ENCODE measurements at regions not wholly inside any gene's neighbourhood (a gene's known extent, or its start where the extent isn't known, plus 50 kb on each side); places are given as distances from the start of the nearest gene placed in this dataset.

DNA sequence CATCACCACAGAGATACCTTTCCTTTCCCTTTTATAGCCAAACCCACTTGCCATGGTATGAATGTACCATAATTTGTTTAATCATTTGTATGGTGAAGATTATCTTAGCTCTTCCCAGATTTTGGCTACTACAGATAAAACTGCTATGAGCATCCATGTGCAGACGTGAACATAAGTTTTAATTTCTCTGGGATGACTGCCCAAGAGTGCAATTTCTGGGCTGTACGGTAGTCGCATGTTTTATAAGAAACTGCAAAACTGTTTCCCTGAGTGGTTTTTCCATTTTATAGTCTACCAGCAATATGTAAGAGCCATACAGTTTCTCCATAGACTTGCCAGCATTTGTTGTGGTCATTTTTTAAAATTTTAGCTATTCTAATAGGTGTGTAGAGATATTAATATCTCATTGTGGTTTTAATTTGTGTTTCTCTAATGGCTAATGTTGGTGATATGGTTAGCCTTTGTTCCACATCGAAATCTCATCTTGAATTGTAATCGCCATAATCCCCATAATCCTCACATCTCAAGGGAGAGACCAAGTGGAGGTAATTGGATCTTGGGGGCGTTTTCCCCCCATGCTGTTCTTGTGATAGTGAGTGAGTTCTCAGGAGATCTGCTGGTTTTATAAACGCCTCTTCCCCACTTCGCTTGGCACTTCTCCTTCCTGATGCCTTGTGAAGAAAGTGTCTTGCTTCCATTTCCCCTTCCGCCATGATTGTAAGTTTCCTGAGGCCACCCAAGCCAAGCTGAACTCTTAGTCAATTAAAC is 628.5 kb upstream of the KLHL29 start:
- TF ChIP-seq, protein P1, sequence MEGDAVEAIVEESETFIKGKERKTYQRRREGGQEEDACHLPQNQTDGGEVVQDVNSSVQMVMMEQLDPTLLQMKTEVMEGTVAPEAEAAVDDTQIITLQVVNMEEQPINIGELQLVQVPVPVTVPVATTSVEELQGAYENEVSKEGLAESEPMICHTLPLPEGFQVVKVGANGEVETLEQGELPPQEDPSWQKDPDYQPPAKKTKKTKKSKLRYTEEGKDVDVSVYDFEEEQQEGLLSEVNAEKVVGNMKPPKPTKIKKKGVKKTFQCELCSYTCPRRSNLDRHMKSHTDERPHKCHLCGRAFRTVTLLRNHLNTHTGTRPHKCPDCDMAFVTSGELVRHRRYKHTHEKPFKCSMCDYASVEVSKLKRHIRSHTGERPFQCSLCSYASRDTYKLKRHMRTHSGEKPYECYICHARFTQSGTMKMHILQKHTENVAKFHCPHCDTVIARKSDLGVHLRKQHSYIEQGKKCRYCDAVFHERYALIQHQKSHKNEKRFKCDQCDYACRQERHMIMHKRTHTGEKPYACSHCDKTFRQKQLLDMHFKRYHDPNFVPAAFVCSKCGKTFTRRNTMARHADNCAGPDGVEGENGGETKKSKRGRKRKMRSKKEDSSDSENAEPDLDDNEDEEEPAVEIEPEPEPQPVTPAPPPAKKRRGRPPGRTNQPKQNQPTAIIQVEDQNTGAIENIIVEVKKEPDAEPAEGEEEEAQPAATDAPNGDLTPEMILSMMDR (IDR thresholded peaks at IDR 0.05; ENCODE audit: control insufficient read depth, extremely low read depth, insufficient read depth): no peak
- DNase-seq (ENCODE audit: low read depth): no peak
- no peak overlapping the region for H3K4me3 ChIP-seq (ENCODE audit: low read depth, low read length)

DNA sequence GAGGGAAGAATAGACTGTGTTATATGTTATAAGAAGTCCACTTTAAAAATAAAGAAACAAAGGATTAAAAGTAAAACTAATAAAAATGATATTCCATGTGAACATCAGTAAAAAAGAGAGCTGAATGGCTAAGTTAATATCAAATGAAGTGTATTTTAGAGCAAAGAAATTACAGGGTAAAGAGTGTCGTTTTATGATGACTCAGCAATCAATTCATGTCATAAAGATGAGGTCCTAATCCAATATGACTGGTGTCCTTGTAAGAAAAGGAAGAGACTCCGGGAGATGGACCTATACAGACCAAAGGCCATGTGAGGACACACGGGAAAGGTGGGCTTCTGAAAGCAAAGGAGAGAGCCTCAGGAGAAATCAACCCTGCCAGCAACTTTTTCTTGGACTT is 615.5 kb upstream of the KLHL29 start:
- no peak overlapping the region for H3K4me3 ChIP-seq (ENCODE audit: low read depth, low read length)
- DNase-seq (ENCODE audit: low read depth): no peak
- TF ChIP-seq, protein P1 (IDR thresholded peaks at IDR 0.05; ENCODE audit: control insufficient read depth, extremely low read depth, insufficient read depth): no peak

DNA sequence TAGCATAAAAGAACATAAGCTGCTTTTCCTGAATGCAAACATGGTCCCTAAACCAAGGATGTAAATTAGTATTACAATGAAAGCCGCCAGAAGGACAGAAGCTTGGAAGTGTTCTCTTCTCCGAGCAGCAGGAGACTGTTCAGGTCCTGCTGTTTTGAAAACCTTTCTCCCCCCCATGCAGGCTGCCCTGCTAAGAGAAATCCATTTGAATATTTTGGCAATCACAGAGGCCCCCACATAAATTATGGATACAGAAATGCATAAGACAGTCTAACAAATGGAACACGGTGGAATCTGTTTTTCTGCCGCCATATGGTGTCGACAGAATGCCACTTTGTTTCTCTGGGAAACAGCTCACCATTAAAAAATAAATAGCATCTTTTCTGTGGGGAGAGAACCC is 600.4 kb upstream of the KLHL29 start:
- TF ChIP-seq, protein P1 (IDR thresholded peaks at IDR 0.05; ENCODE audit: control insufficient read depth, extremely low read depth, insufficient read depth): no peak
- DNase-seq (ENCODE audit: low read depth): no peak
- no peak overlapping the region for H3K4me3 ChIP-seq (ENCODE audit: low read depth, low read length)

DNA sequence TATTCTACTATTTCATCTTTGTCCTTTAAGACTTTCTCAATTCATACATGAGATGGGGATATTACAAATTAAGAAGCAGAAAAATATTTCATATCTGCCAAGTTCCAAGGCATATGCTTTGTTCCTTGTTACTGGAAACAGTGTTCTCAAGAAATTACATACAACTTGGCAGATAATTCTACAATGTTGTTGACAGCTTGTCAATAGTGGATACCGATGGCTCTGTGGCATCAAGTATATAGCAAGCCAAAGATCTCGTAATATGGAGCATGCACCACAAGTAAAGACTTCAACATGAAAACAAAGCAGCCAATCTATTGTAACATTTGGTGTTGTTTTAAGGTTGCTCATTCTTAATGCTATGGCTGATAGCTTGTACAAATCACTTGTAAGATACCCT is 598.2 kb upstream of the KLHL29 start:
- TF ChIP-seq, protein P1 (IDR thresholded peaks at IDR 0.05; ENCODE audit: control insufficient read depth, extremely low read depth, insufficient read depth): no peak
- H3K4me3 ChIP-seq (ENCODE audit: low read depth, low read length): no peak overlapping the region
- no peak for DNase-seq (ENCODE audit: low read depth)

DNA sequence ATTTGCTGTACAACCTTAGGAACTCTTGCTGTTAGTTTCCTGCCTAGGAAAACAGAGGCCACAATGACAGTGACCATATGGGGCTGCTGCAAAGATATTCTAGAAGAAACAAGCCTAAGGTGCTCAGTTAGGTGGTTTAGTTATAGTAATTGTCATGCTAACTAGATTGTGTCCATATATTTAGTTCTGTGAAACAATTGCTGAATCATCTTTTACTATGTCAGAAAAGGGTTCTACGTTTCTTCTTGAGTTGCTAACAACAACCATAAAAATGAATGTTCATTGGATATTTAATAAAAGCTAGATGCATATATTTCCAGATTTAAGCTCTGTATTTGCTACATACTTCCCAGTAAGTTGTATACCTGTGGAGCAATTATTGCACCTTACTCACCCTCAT is 597.2 kb upstream of the KLHL29 start:
- no peak for DNase-seq (ENCODE audit: low read depth)
- TF ChIP-seq, protein P1 (IDR thresholded peaks at IDR 0.05; ENCODE audit: control insufficient read depth, extremely low read depth, insufficient read depth): no peak
- no peak overlapping the region for H3K4me3 ChIP-seq (ENCODE audit: low read depth, low read length)

DNA sequence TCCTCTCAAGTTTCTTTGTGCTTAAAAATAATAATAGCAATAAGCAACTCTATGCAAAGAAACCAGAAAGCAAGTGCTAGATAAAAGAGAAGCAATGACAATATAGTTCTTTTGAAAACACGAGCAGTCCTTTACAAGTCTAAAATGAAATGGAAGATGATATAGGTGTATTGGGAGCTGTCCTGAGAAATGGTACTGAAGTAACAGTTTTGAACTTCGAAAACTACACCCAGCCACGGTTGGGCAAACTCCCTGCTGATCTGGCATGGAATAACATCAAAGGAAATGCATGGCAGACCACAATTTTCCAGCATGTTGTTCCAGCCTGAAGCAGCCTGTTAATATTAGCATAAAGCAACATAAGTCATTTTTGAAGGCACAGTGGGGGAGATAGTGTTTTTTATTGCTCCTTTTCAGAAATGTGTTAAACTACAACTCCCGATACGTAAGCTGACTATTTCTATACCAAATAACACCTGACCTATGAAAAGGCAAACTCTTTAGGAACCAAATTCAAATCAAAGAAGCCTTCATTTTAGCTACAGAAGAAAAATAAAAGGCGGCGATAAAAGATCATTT is 596.1 kb upstream of the KLHL29 start:
- TF ChIP-seq, protein P1 (IDR thresholded peaks at IDR 0.05; ENCODE audit: control insufficient read depth, extremely low read depth, insufficient read depth): no peak
- no peak overlapping the region for H3K4me3 ChIP-seq (ENCODE audit: low read depth, low read length)
- no peak for DNase-seq (ENCODE audit: low read depth)

All from LNCaP clone FGC (cell line).